GM12878 (cell line): ENCODE measurements at regions not wholly inside any gene's neighbourhood (a gene's known extent, or its start where the extent isn't known, plus 50 kb on each side); places are given as distances from the start of the nearest gene placed in this dataset.

Source experiments
- ATAC-seq: fragments of 200-7000 bp; cut with Tn5 transposase; 3 replicates; pipeline ENCODE4 v1.9.1; 2020; ENCODE audit warnings: mild to moderate bottlenecking, moderate library complexity
- BruUV-seq: library from RNA; stranded (reverse); fragments of 400-500 nt; replicated peaks from 2 replicates; lab custom pipeline; 2021; lab: Mats Ljungman, UMichigan
- CTCF ChIA-PET: fragments of 300-600 bp; sonication (Branson Sonifier 250); formaldehyde crosslinking; extraction: SDS; loops from one replicate; lab custom pipeline; 2021; ENCODE audit warnings: inconsistent platforms; lab: Yijun Ruan, JAX
- POLR2A ChIA-PET: fragments of 350-600 bp; formaldehyde crosslinking; extraction: SDS; loops from one replicate; lab custom pipeline; 2021; ENCODE audit warnings: inconsistent platforms; lab: Charles Lee
- RAD21 ChIA-PET: fragments of 300-600 bp; sonication (Branson Sonifier 250); formaldehyde crosslinking; loops from one replicate; lab custom pipeline; 2023; ENCODE audit warnings: antibody characterized with exemption; ENCODE audit not compliant: unreplicated experiment; lab: Charles Lee
- SMC1A ChIA-PET: fragments of 300-600 bp; sonication (Branson Sonifier 250); formaldehyde crosslinking; loops from one replicate; lab custom pipeline; 2023; ENCODE audit not compliant: unreplicated experiment, uncharacterized antibody; lab: Charles Lee
- DNase-seq: peaks from one replicate; pipeline ENCODE4 v3.0.0-alpha.2; 2011; ENCODE audit warnings: low read depth, low spot score
- FAIRE-seq: peaks from 3 replicates; lab custom pipeline; 2011; peaks lifted over from hg19 to GRCh38; lab: Jason Lieb, UNC
- H2AFZ ChIP-seq: 2 replicates; pipeline ENCODE4 v1.6.0; 2011; ENCODE audit warnings: low read depth, low read length, control low read depth; ENCODE audit not compliant: control insufficient read depth
- H3K27ac ChIP-seq: 2 replicates; pipeline ENCODE4 v1.5.1; 2011; ENCODE audit warnings: control low read depth; ENCODE audit not compliant: control insufficient read depth, insufficient read depth
- H3K27me3 ChIP-seq, 2 experiments: replicated peaks in 1 of 2; 2 replicates each; pipeline versions ENCODE4 v1.6.0 to v1.6.1; 2011; ENCODE audit warnings: low read length in 1 of 2; ENCODE audit not compliant: control insufficient read depth in 2 of 2, insufficient read depth in 2 of 2
- H3K36me3 ChIP-seq, 2 experiments: 2 replicates each; pipeline ENCODE4 v1.5.1; 2011; ENCODE audit warnings: low read length in 1 of 2; ENCODE audit not compliant: control insufficient read depth in 2 of 2, insufficient read depth in 2 of 2
- H3K4me1 ChIP-seq: 2 replicates; pipeline ENCODE4 v1.6.1; 2011; ENCODE audit warnings: mild to moderate bottlenecking, low read length, moderate library complexity, mixed read lengths; ENCODE audit not compliant: control insufficient read depth, insufficient read depth
- H3K4me2 ChIP-seq: 2 replicates; pipeline ENCODE4 v1.6.0; 2011; ENCODE audit warnings: control low read depth; ENCODE audit not compliant: control insufficient read depth, insufficient read depth
- H3K4me3 ChIP-seq: fragments of 200-600 bp; sonication (generic); 2 replicates; pipeline ENCODE4 v1.5.1; 2016
- H3K79me2 ChIP-seq: 2 replicates; pipeline ENCODE4 v1.6.0; 2011; ENCODE audit warnings: low read length; ENCODE audit not compliant: control insufficient read depth, insufficient read depth
- H3K9ac ChIP-seq: 2 replicates; pipeline ENCODE4 v1.8.0; 2011; ENCODE audit warnings: low read length, control low read depth, mixed read lengths; ENCODE audit not compliant: control insufficient read depth, insufficient read depth
- H3K9me3 ChIP-seq: replicated peaks from 3 replicates; pipeline ENCODE4 v1.5.1; 2011; ENCODE audit warnings: mild to moderate bottlenecking, low read length; ENCODE audit not compliant: control insufficient read depth, insufficient read depth
- H4K20me1 ChIP-seq: 2 replicates; pipeline ENCODE4 v1.6.0; 2011; ENCODE audit not compliant: control insufficient read depth, insufficient read depth
- BACH1 ChIP-seq: fragments of 450-650 bp; IDR thresholded peaks from 2 replicates; pipeline ENCODE4 v1.6.1; 2017; ENCODE audit warnings: mild to moderate bottlenecking, borderline replicate concordance
- BRCA1 ChIP-seq: IDR thresholded peaks from 2 replicates; pipeline ENCODE4 v1.6.1; 2011; ENCODE audit warnings: low read depth, low read length, improper control_type of control experiment
- CEBPZ ChIP-seq: fragments of 150-350 bp; IDR thresholded peaks from 2 replicates; pipeline ENCODE4 v1.6.1; 2016; ENCODE audit warnings: low read depth, low read length
- CHD1 ChIP-seq: IDR thresholded peaks from 2 replicates; pipeline ENCODE4 v1.6.1; 2012; ENCODE audit warnings: low read depth, low read length, improper control_type of control experiment
- CHD2 ChIP-seq: IDR thresholded peaks from 2 replicates; pipeline ENCODE4 v1.6.1; 2011; ENCODE audit warnings: low read depth, low read length, improper control_type of control experiment, borderline replicate concordance
- EGR1 ChIP-seq, 2 experiments: IDR thresholded peaks; 1 replicate in 1 of 2; 2 replicates in 1 of 2; pipeline ENCODE4 v1.6.1; 2011 to 2012; ENCODE audit warnings: low read depth in 2 of 2, low read length in 2 of 2, borderline replicate concordance in 1 of 2, mild to moderate bottlenecking in 1 of 2, moderate library complexity in 1 of 2
- JUND ChIP-seq: IDR thresholded peaks from 2 replicates; pipeline ENCODE4 v1.6.1; 2012; ENCODE audit warnings: low read depth, mild to moderate bottlenecking, low read length, improper control_type of control experiment, moderate library complexity
- PKNOX1 ChIP-seq: fragments of 450-650 bp; IDR thresholded peaks from 2 replicates; pipeline ENCODE4 v1.6.1; 2016; ENCODE audit warnings: mild to moderate bottlenecking
- POLR2AphosphoS2 ChIP-seq: IDR thresholded peaks from 2 replicates; pipeline ENCODE4 v1.6.1; 2011; ENCODE audit warnings: low read depth, mild to moderate bottlenecking, low read length, improper control_type of control experiment, moderate library complexity
- RUNX3 ChIP-seq: IDR thresholded peaks from 2 replicates; pipeline ENCODE4 v1.6.1; 2012; ENCODE audit warnings: low read length, inconsistent platforms
- SUPT20H ChIP-seq: IDR thresholded peaks from 2 replicates; pipeline ENCODE4 v1.6.1; 2011; ENCODE audit warnings: low read depth, mild to moderate bottlenecking, low read length, moderate library complexity, borderline replicate concordance; ENCODE audit not compliant: control insufficient read depth
- TARDBP ChIP-seq: IDR thresholded peaks from 2 replicates; pipeline ENCODE4 v1.6.1; 2016; ENCODE audit warnings: borderline replicate concordance
- TBL1XR1 ChIP-seq: IDR thresholded peaks from 2 replicates; pipeline ENCODE4 v1.6.1; 2012; ENCODE audit warnings: low read depth, low read length, improper control_type of control experiment
- ZNF274 ChIP-seq: IDR thresholded peaks from one replicate; pipeline ENCODE4 v1.8.0; 2011; ENCODE audit not compliant: insufficient read length, insufficient read depth
- ZNF622 ChIP-seq: fragments of 450-650 bp; IDR thresholded peaks from 2 replicates; pipeline ENCODE4 v1.6.1; 2017; ENCODE audit warnings: mild to moderate bottlenecking, inconsistent platforms
- WGBS: methylation state at CpG from one replicate; pipeline ENCODE4 v1.1.6; 2016; ENCODE audit warnings: low lambda C conversion rate; ENCODE audit not compliant: insufficient replicate concordance, insufficient coverage; ENCODE audit errors: missing lambda C conversion rate; 5-methylcytosine and 5-hydroxymethylcytosine counted together
- in situ Hi-C: fragments of 300-500 bp; cut with MboI; formaldehyde crosslinking; loops from 9 replicates; pipeline ENCODE4 v1.14.3; 2018; ENCODE audit warnings: mixed read lengths
- intact Hi-C: fragments of 100-400 bp; cut with micrococcal nuclease; formaldehyde crosslinking; loops from one replicate; pipeline ENCODE4 v1.14.2; 2022; ENCODE audit not compliant: unreplicated experiment
- TF ChIP-seq, protein P1 (sequence below): IDR thresholded peaks from 2 replicates; pipeline ENCODE4 v1.6.1; 2011; ENCODE audit warnings: low read depth, mild to moderate bottlenecking, low read length, moderate library complexity, borderline replicate concordance; ENCODE audit errors: extremely low read depth
- TF ChIP-seq, protein P2 (sequence below): fragments of 450-650 bp; conservative IDR thresholded peaks from 2 replicates; pipeline ENCODE4 v1.6.1; 2017; ENCODE audit warnings: mild to moderate bottlenecking, moderate library complexity

DNA sequence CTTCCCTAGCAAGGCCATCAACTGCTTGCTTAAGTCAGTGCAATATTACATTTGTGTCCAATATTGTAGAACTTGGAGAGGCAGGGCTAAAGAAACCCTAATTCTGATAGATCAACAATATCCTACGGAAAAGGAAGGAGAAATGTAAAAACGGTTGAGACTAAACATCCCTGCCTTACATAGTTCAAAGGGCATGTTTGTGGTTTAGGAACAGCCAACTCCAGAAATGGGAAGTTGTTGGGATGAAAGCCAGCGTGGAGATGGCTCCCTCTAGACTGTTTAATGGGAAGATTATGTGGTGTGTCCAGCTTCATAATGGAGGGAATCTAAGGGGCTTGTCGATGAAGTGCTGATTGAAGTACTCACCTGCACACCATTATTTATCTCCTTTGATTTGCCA is 145.3 kb upstream of the TENT5A start:
- CTCF ChIA-PET = interaction anchor here (0.9 kb wide), 1 partner anchor 97 kb away, joined by 3 read pairs; no protein-coding TSS in a partner anchor
- H3K4me3 ChIP-seq = no peak overlapping the region
- no peaks in the 10 kb centered on the region for H3K79me2 ChIP-seq
- no peak overlapping the region for H3K27ac ChIP-seq
- intact Hi-C loops = no loop called here
- no peaks in the 10 kb centered on the region for H3K27me3 ChIP-seq
- no peaks in the 10 kb centered on the region for H3K9me3 ChIP-seq
- no peak for DNase-seq
- RAD21 ChIA-PET = interaction anchor here (1.2 kb wide), 1 partner anchor 99 kb away, joined by 3 read pairs; no protein-coding TSS in a partner anchor
- POLR2A ChIA-PET = no interaction called here
- TF ChIP-seq SUPT20H (no peak), CHD2 (no peak), POLR2AphosphoS2 (no peak), BACH1 (no peak), PKNOX1 (no peak), ZNF274 (no peak), CEBPZ (no peak), JUND (no peak), BRCA1 (no peak), ZNF622 (no peak), TBL1XR1 (no peak), TARDBP (no peak), CHD1 (no peak), EGR1 (IDR thresholded peaks at IDR 0.05; ENCODE audit: borderline replicate concordance in 1 of 2, low read depth in 2 of 2, low read length in 2 of 2) (no peak), RUNX3 (no peak)
- TF ChIP-seq, protein P1, sequence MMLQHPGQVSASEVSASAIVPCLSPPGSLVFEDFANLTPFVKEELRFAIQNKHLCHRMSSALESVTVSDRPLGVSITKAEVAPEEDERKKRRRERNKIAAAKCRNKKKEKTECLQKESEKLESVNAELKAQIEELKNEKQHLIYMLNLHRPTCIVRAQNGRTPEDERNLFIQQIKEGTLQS = no peak
- TF ChIP-seq, protein P2, sequence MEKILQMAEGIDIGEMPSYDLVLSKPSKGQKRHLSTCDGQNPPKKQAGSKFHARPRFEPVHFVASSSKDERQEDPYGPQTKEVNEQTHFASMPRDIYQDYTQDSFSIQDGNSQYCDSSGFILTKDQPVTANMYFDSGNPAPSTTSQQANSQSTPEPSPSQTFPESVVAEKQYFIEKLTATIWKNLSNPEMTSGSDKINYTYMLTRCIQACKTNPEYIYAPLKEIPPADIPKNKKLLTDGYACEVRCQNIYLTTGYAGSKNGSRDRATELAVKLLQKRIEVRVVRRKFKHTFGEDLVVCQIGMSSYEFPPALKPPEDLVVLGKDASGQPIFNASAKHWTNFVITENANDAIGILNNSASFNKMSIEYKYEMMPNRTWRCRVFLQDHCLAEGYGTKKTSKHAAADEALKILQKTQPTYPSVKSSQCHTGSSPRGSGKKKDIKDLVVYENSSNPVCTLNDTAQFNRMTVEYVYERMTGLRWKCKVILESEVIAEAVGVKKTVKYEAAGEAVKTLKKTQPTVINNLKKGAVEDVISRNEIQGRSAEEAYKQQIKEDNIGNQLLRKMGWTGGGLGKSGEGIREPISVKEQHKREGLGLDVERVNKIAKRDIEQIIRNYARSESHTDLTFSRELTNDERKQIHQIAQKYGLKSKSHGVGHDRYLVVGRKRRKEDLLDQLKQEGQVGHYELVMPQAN = no peak
- TF ChIP-seq, all 136 proteins: peak for 0
- Histone ChIP-seq H3K4me1 (no peaks in the 10 kb centered on the region), H4K20me1 (no peaks in the 10 kb centered on the region), H3K36me3 (no peaks in the 10 kb centered on the region), H3K4me2 (no peak overlapping the region), H3K9ac (no peak overlapping the region), H2AFZ (no peak overlapping the region)
- SMC1A ChIA-PET = interaction anchor here (1.1 to 2.3 kb wide), 3 partner anchors 9 to 102 kb away, joined by 3 to 12 read pairs (median 6); no protein-coding TSS in a partner anchor
- no TSS peak for BruUV-seq
- 23% methylated on average over 4 of the region's 4 CpGs for WGBS
- ATAC-seq (no peak), FAIRE-seq (no peak)
- in situ Hi-C loops = no loop called here
